Adrenal gland (tissue), 9 donors: ENCODE measurements at regions not wholly inside any gene's neighbourhood (a gene's known extent, or its start where the extent isn't known, plus 50 kb on each side); places are given as distances from the start of the nearest gene placed in this dataset.
A peak's percentile ranks its signal among the peaks of the same experiment; 100 is the strongest.

Source experiments
- DNase-seq, 7 donors: peaks; one replicate each; pipeline ENCODE4 v3.0.0-alpha.2; 2019 to 2020
- H3K27ac ChIP-seq, 5 donors: fragments of 200-600 bp; sonication (generic) in 4 of 5; 1 replicate in 3 of 5; 2 replicates in 2 of 5; pipeline versions ENCODE4 v1.5.1 to v1.8.0; 2016 to 2020; ENCODE audit warnings: mild to moderate bottlenecking in 1 of 5
- H3K27me3 ChIP-seq: fragments of 200-600 bp; 2 replicates; pipeline ENCODE4 v1.8.0; 2021
- H3K36me3 ChIP-seq, 2 donors: fragments of 200-600 bp; replicated peaks in 1 of 2; 1 replicate in 1 of 2; 2 replicates in 1 of 2; pipeline versions ENCODE4 v1.5.1 to v1.8.0; 2018 to 2022
- H3K4me1 ChIP-seq, 2 donors: fragments of 200-600 bp; replicated peaks in 1 of 2; 1 replicate in 1 of 2; 2 replicates in 1 of 2; pipeline versions ENCODE4 v1.5.1 to v1.8.0; 2018 to 2021
- H3K4me3 ChIP-seq, 4 donors: fragments of 200-600 bp; sonication (generic) in 3 of 4; one replicate each; pipeline ENCODE4 v1.5.1; 2016 to 2018
- H3K9me3 ChIP-seq, 3 donors: fragments of 200-600 bp; sonication (generic) in 1 of 3; replicated peaks in 1 of 3; 1 replicate in 2 of 3; 2 replicates in 1 of 3; pipeline versions ENCODE4 v1.5.1 to v1.8.0; 2016 to 2021
- CTCF ChIP-seq, 6 experiments: fragments of 450-650 bp in 4 of 6; fragments of 200-600 bp in 2 of 6; sonication (generic) in 1 of 6; IDR thresholded peaks; 1 replicate in 5 of 6; 2 replicates in 1 of 6; pipeline versions ENCODE4 v1.5.1 to v1.8.0; 2016 to 2021; ENCODE audit warnings: antibody characterized with exemption in 6 of 6, mild to moderate bottlenecking in 2 of 6, moderate library complexity in 1 of 6
- POLR2A ChIP-seq, 2 donors: fragments of 450-650 bp; IDR thresholded peaks; one replicate each; pipeline ENCODE4 v1.6.1; 2017; ENCODE audit warnings: antibody characterized with exemption in 2 of 2, mild to moderate bottlenecking in 2 of 2, moderate library complexity in 1 of 2
- WGBS, 4 donors: extraction: QIAGEN DNeasy Blood & Tissue Kit in 2 of 4; methylation state at CpG; one replicate each; pipeline versions ENCODE4 v1.1.5 to v1.1.7; 2013 to 2017; 5-methylcytosine and 5-hydroxymethylcytosine counted together
- intact Hi-C, 2 donors: fragments of 100-400 bp; cut with DNase I; formaldehyde crosslinking; loops; one replicate each; pipeline versions ENCODE4 v1.14.1 to v1.15.0; 2022 to 2023
- donor health status: healthy with polysubstance abuse.
- donor health status: Bipolar disorder and iron deficiency.
- donor health status: DM: yes; HTN: yes; CAD: no.
- donor health status: DM: no; HTN: no; CAD: no.
- donor health status: DM: no; HTN: no; CAD: no.

GRCh38 chr12:47318963-47319362 lies 239.2 kb upstream of the AMIGO2 start:
- DNase-seq, result no peak
- no peak overlapping the region for H3K27ac ChIP-seq
- no peaks in the 10 kb centered on the region for H3K36me3 ChIP-seq
- H3K4me3 ChIP-seq, result no peak overlapping the region
- no peaks in the 10 kb centered on the region for H3K27me3 ChIP-seq
- intact Hi-C loops, result no loop called here
- H3K9me3 ChIP-seq, result no peaks in the 10 kb centered on the region
- H3K4me1 ChIP-seq, result peaks cover 0 to 13% of the 10 kb centered on the region in 2 donors
- WGBS, 4 donors, result 78 to 86% (median 81%) methylated on average over 4 of the region's 4 CpGs
- TF ChIP-seq POLR2A (IDR thresholded peaks at IDR 0.05) (no peak), CTCF (IDR thresholded peaks at IDR 0.05) (no peak)

- Histone ChIP-seq H3K9me3 (no peaks in the 10 kb centered on the region), H3K36me3 (no peaks in the 10 kb centered on the region), H3K27me3 (no peaks in the 10 kb centered on the region), H3K4me3 (no peak overlapping the region), H3K27ac (peak overlapping the region in 3 of 5 donors; percentile 53 to 85 (median 54)), H3K4me1 (peaks cover 0 to 13% of the 10 kb centered on the region in 2 donors)
- DNase-seq, result no peak
- 61 to 73% (median 68%) methylated on average over 11 of the region's 11 CpGs for WGBS, 4 donors
- intact Hi-C loops, result no loop called here
- peak in 1 of 6 experiments; percentile 31 for TF ChIP-seq CTCF (IDR thresholded peaks at IDR 0.05)
- TF ChIP-seq POLR2A (IDR thresholded peaks at IDR 0.05), result no peak
Measured at GRCh38 chr12:47317175-47317915, 237.6 kb upstream of the AMIGO2 start.

GRCh38 chr12:47316609-47317049 lies 236.9 kb upstream of the AMIGO2 start:
- no peaks in the 10 kb centered on the region for H3K9me3 ChIP-seq
- intact Hi-C loops, result no loop called here
- H3K27ac ChIP-seq, result peak overlapping the region in 2 of 5 donors; percentile 54 to 85
- H3K4me1 ChIP-seq, result peaks cover 0 to 13% of the 10 kb centered on the region in 2 donors
- no peak overlapping the region for H3K4me3 ChIP-seq
- no peaks in the 10 kb centered on the region for H3K36me3 ChIP-seq
- H3K27me3 ChIP-seq, result no peaks in the 10 kb centered on the region
- TF ChIP-seq CTCF (IDR thresholded peaks at IDR 0.05), result no peak
- 37 to 46% (median 41%) methylated on average over 2 of the region's 2 CpGs for WGBS, 4 donors
- DNase-seq, result no peak

- Histone ChIP-seq H3K27me3 (no peaks in the 10 kb centered on the region), H3K4me3 (no peak overlapping the region), H3K36me3 (no peaks in the 10 kb centered on the region), H3K27ac (no peak overlapping the region), H3K4me1 (peaks cover 0 to 13% of the 10 kb centered on the region in 2 donors), H3K9me3 (no peaks in the 10 kb centered on the region)
- no peak for DNase-seq
- 93 to 100% (median 99%) methylated on average over 1 of the region's 1 CpG for WGBS, 4 donors
- intact Hi-C loops, result no loop called here
- TF ChIP-seq CTCF (IDR thresholded peaks at IDR 0.05), result no peak
- no peak for TF ChIP-seq POLR2A (IDR thresholded peaks at IDR 0.05)
Measured at GRCh38 chr12:47314996-47315395, 235.2 kb upstream of the AMIGO2 start.
